ENCODE measurements at regions not wholly inside any gene's neighbourhood (a gene's known extent, or its start where the extent isn't known, plus 50 kb on each side); places are given as distances from the start of the nearest gene placed in this dataset.

- TF ChIP-seq EZH2phosphoT487 (IDR thresholded peaks at IDR 0.05; ENCODE audit: low read depth, severe bottlenecking, unreplicated experiment): no peak
- no peak for TF ChIP-seq EZH2 (IDR thresholded peaks at IDR 0.05; ENCODE audit: borderline replicate concordance)
- TF ChIP-seq, protein P1, sequence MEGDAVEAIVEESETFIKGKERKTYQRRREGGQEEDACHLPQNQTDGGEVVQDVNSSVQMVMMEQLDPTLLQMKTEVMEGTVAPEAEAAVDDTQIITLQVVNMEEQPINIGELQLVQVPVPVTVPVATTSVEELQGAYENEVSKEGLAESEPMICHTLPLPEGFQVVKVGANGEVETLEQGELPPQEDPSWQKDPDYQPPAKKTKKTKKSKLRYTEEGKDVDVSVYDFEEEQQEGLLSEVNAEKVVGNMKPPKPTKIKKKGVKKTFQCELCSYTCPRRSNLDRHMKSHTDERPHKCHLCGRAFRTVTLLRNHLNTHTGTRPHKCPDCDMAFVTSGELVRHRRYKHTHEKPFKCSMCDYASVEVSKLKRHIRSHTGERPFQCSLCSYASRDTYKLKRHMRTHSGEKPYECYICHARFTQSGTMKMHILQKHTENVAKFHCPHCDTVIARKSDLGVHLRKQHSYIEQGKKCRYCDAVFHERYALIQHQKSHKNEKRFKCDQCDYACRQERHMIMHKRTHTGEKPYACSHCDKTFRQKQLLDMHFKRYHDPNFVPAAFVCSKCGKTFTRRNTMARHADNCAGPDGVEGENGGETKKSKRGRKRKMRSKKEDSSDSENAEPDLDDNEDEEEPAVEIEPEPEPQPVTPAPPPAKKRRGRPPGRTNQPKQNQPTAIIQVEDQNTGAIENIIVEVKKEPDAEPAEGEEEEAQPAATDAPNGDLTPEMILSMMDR (IDR thresholded peaks at IDR 0.05; ENCODE audit: poor library complexity): no peak
- Histone ChIP-seq H3K9me3 (ENCODE audit: low read depth) (no peaks in the 10 kb centered on the region), H3K9me2 (replicated peaks; ENCODE audit: insufficient read depth) (no peaks in the 10 kb centered on the region), H3K4me1 (ENCODE audit: insufficient read depth) (no peaks in the 10 kb centered on the region), H3K27ac (no peak overlapping the region), H3K4me3 (no peak overlapping the region), H2AFZ (no peak overlapping the region), H3K4me2 (no peak overlapping the region), H3K27me3 (no peaks in the 10 kb centered on the region), H3K79me2 (no peaks in the 10 kb centered on the region), H3K36me3 (replicated peaks; ENCODE audit: insufficient read depth, low read depth) (no peaks in the 10 kb centered on the region), H4K20me1 (ENCODE audit: insufficient read depth, poor library complexity, severe bottlenecking) (no peaks in the 10 kb centered on the region)
- 90% methylated on average over 5 of the region's 5 CpGs for WGBS (ENCODE audit: low lambda C conversion rate, missing lambda C conversion rate)
- no peak for DNase-seq (ENCODE audit: low spot score)
These were observed 199.2 kb downstream of the DLEU7 start for GRCh38 chr13:50644081-50644871.

GRCh38 chr13:50645092-50645491 is 198.4 kb downstream of the DLEU7 start:
- H4K20me1 ChIP-seq (ENCODE audit: insufficient read depth, poor library complexity, severe bottlenecking): no peaks in the 10 kb centered on the region
- DNase-seq (ENCODE audit: low spot score): no peak
- H3K79me2 ChIP-seq: no peaks in the 10 kb centered on the region
- TF ChIP-seq, protein P1 (IDR thresholded peaks at IDR 0.05; ENCODE audit: poor library complexity): no peak
- no peak for TF ChIP-seq EZH2phosphoT487 (IDR thresholded peaks at IDR 0.05; ENCODE audit: low read depth, severe bottlenecking, unreplicated experiment)
- TF ChIP-seq EZH2 (IDR thresholded peaks at IDR 0.05; ENCODE audit: borderline replicate concordance): no peak
- 82% methylated on average over 4 of the region's 4 CpGs for WGBS (ENCODE audit: low lambda C conversion rate, missing lambda C conversion rate)
- no peaks in the 10 kb centered on the region for H3K9me2 ChIP-seq (replicated peaks; ENCODE audit: insufficient read depth)
- H3K27me3 ChIP-seq: no peaks in the 10 kb centered on the region
- H2AFZ ChIP-seq: no peak overlapping the region
- no peak overlapping the region for H3K27ac ChIP-seq
- no peak overlapping the region for H3K4me2 ChIP-seq
- H3K4me3 ChIP-seq: no peak overlapping the region
- H3K36me3 ChIP-seq (replicated peaks; ENCODE audit: insufficient read depth, low read depth): no peaks in the 10 kb centered on the region
- no peaks in the 10 kb centered on the region for H3K9me3 ChIP-seq (ENCODE audit: low read depth)
- H3K4me1 ChIP-seq (ENCODE audit: insufficient read depth): no peaks in the 10 kb centered on the region

DNA sequence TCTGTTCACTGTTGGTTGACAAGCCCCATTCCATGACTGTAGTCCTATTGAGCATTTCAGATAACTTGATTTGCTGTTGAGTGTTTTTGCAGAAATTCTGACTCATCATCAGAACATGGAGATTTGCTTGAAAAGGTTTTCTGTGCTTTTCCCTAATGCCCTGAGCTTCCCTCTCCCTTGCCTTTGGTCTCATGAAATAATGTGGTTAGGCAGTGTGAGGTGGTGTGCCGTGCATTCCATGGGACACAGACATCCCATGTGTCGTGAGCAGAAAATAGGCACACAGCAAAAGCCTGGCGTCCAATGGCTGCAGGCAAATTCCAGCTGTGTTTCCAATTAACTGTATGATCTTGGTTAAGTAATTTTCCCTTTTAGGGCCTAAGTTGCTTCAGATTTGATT is 197.4 kb downstream of the DLEU7 start:
- Histone ChIP-seq H3K36me3 (replicated peaks; ENCODE audit: insufficient read depth, low read depth) (no peaks in the 10 kb centered on the region), H4K20me1 (ENCODE audit: insufficient read depth, poor library complexity, severe bottlenecking) (no peaks in the 10 kb centered on the region), H3K9me2 (replicated peaks; ENCODE audit: insufficient read depth) (no peaks in the 10 kb centered on the region), H3K4me3 (no peak overlapping the region), H3K27me3 (no peaks in the 10 kb centered on the region), H3K27ac (no peak overlapping the region), H3K4me1 (ENCODE audit: insufficient read depth) (no peaks in the 10 kb centered on the region), H2AFZ (no peak overlapping the region), H3K9me3 (ENCODE audit: low read depth) (no peaks in the 10 kb centered on the region), H3K4me2 (no peak overlapping the region), H3K79me2 (no peaks in the 10 kb centered on the region)
- 76% methylated on average over 3 of the region's 3 CpGs for WGBS (ENCODE audit: low lambda C conversion rate, missing lambda C conversion rate)
- TF ChIP-seq EZH2 (IDR thresholded peaks at IDR 0.05; ENCODE audit: borderline replicate concordance) (no peak), EZH2phosphoT487 (IDR thresholded peaks at IDR 0.05; ENCODE audit: low read depth, severe bottlenecking, unreplicated experiment) (no peak)
- TF ChIP-seq, protein P1 (IDR thresholded peaks at IDR 0.05; ENCODE audit: poor library complexity): no peak
- DNase-seq (ENCODE audit: low spot score): no peak

All from hepatocyte (in vitro differentiated cells).